ENCODE measurements at regions not wholly inside any gene's neighbourhood (a gene's known extent, or its start where the extent isn't known, plus 50 kb on each side); places are given as distances from the start of the nearest gene placed in this dataset.

- H3K27ac Mint-ChIP-seq (ENCODE audit: unreplicated experiment): peak overlapping the region; percentile 84
- DNase-seq (ENCODE audit: low read depth): peak; percentile 93
Measured at GRCh38 chr6:40936818-40937251, 102.2 kb downstream of the UNC5CL start.

GRCh38 chr6:40933864-40934263, 105.2 kb downstream of the UNC5CL start:
- peaks cover 2% of the 10 kb centered on the region for H3K9me3 ChIP-seq (ENCODE audit: insufficient read depth, low read depth, low read length)
- no peak overlapping the region for H3K4me3 ChIP-seq (ENCODE audit: insufficient read depth, low read depth, low read length)
- H3K27me3 ChIP-seq (ENCODE audit: insufficient read depth, low read length): no peaks in the 10 kb centered on the region
- no peak overlapping the region for H3K27ac Mint-ChIP-seq (ENCODE audit: unreplicated experiment)
- peaks cover 42% of the 10 kb centered on the region for H3K4me1 ChIP-seq (ENCODE audit: insufficient read depth, low read length)
- H3K27me3 Mint-ChIP-seq (ENCODE audit: low read depth, unreplicated experiment): no peaks in the 10 kb centered on the region
- no peaks in the 10 kb centered on the region for H3K36me3 Mint-ChIP-seq (ENCODE audit: low read depth, unreplicated experiment)
- H3K9me3 Mint-ChIP-seq (ENCODE audit: unreplicated experiment): peaks cover 3% of the 10 kb centered on the region
- H3K36me3 ChIP-seq (ENCODE audit: insufficient read depth, low read length): no peaks in the 10 kb centered on the region
- no peak overlapping the region for H3K9ac ChIP-seq (ENCODE audit: low read length)
- H3K4me1 Mint-ChIP-seq (ENCODE audit: low read depth, unreplicated experiment): peaks cover 31% of the 10 kb centered on the region
- no peak for TF ChIP-seq CTCF (IDR thresholded peaks at IDR 0.05; ENCODE audit: insufficient read depth, low read depth, low read length)
- no peak for TF ChIP-seq EZH2 (IDR thresholded peaks at IDR 0.05; ENCODE audit: insufficient read depth, low read length)
- no peak overlapping the region for H3K4me3 Mint-ChIP-seq (ENCODE audit: unreplicated experiment)
- no peak for DNase-seq (ENCODE audit: low read depth)
- no peaks in the 10 kb centered on the region for H4K20me1 ChIP-seq (ENCODE audit: insufficient read depth, low read length)
- no peaks in the 10 kb centered on the region for H3K79me2 ChIP-seq (ENCODE audit: insufficient read depth, low read length)
- H2AFZ ChIP-seq (ENCODE audit: low read depth, low read length): no peak overlapping the region
- FAIRE-seq: no peak
- H3K4me2 ChIP-seq (ENCODE audit: low read length): no peak overlapping the region
- no peak overlapping the region for H3K27ac ChIP-seq (ENCODE audit: low read depth, low read length)

More at GRCh38 chr6:40936818-40937251, 102.2 kb downstream of the UNC5CL start:
- H3K4me1 ChIP-seq (ENCODE audit: insufficient read depth, low read length): peaks cover 38% of the 10 kb centered on the region
- peaks cover 5% of the 10 kb centered on the region for H3K9me3 ChIP-seq (ENCODE audit: insufficient read depth, low read depth, low read length)
- H3K36me3 ChIP-seq (ENCODE audit: insufficient read depth, low read length): no peaks in the 10 kb centered on the region
- Mint-ChIP-seq H3K27me3 (ENCODE audit: low read depth, unreplicated experiment) (no peaks in the 10 kb centered on the region), H3K36me3 (ENCODE audit: low read depth, unreplicated experiment) (no peaks in the 10 kb centered on the region), H3K4me3 (ENCODE audit: unreplicated experiment) (no peak overlapping the region), H3K4me1 (ENCODE audit: low read depth, unreplicated experiment) (peaks cover 31% of the 10 kb centered on the region), H3K9me3 (ENCODE audit: unreplicated experiment) (peaks cover 3% of the 10 kb centered on the region)
- H3K79me2 ChIP-seq (ENCODE audit: insufficient read depth, low read length): no peaks in the 10 kb centered on the region
- H3K4me2 ChIP-seq (ENCODE audit: low read length): peak overlapping the region; percentile 51
- peak overlapping the region; percentile 45 for H3K9ac ChIP-seq (ENCODE audit: low read length)
- H2AFZ ChIP-seq (ENCODE audit: low read depth, low read length): peak overlapping the region; percentile 1
- H4K20me1 ChIP-seq (ENCODE audit: insufficient read depth, low read length): no peaks in the 10 kb centered on the region
- H3K27me3 ChIP-seq (ENCODE audit: insufficient read depth, low read length): no peaks in the 10 kb centered on the region
- FAIRE-seq: peak; percentile 95
- no peak overlapping the region for H3K4me3 ChIP-seq (ENCODE audit: insufficient read depth, low read depth, low read length)
- H3K27ac ChIP-seq (ENCODE audit: low read depth, low read length): peak overlapping the region; percentile 72
- TF ChIP-seq EZH2 (IDR thresholded peaks at IDR 0.05; ENCODE audit: insufficient read depth, low read length) (no peak), CTCF (IDR thresholded peaks at IDR 0.05; ENCODE audit: insufficient read depth, low read depth, low read length) (no peak)

GRCh38 chr6:40932953-40933352, 106.1 kb downstream of the UNC5CL start:
- peaks cover 3% of the 10 kb centered on the region for H3K9me3 Mint-ChIP-seq (ENCODE audit: unreplicated experiment)
- no peak overlapping the region for H3K27ac Mint-ChIP-seq (ENCODE audit: unreplicated experiment)
- H3K4me3 Mint-ChIP-seq (ENCODE audit: unreplicated experiment): no peak overlapping the region
- H3K36me3 Mint-ChIP-seq (ENCODE audit: low read depth, unreplicated experiment): no peaks in the 10 kb centered on the region
- Histone ChIP-seq H4K20me1 (ENCODE audit: insufficient read depth, low read length) (no peaks in the 10 kb centered on the region), H3K36me3 (ENCODE audit: insufficient read depth, low read length) (no peaks in the 10 kb centered on the region), H2AFZ (ENCODE audit: low read depth, low read length) (no peak overlapping the region), H3K27ac (ENCODE audit: low read depth, low read length) (no peak overlapping the region), H3K4me1 (ENCODE audit: insufficient read depth, low read length) (peaks cover 42% of the 10 kb centered on the region), H3K9ac (ENCODE audit: low read length) (no peak overlapping the region), H3K79me2 (ENCODE audit: insufficient read depth, low read length) (no peaks in the 10 kb centered on the region), H3K4me2 (ENCODE audit: low read length) (no peak overlapping the region), H3K4me3 (ENCODE audit: insufficient read depth, low read depth, low read length) (no peak overlapping the region), H3K9me3 (ENCODE audit: insufficient read depth, low read depth, low read length) (peaks cover 2% of the 10 kb centered on the region), H3K27me3 (ENCODE audit: insufficient read depth, low read length) (no peaks in the 10 kb centered on the region)
- FAIRE-seq (no peak), DNase-seq (ENCODE audit: low read depth) (no peak)
- no peak for TF ChIP-seq EZH2 (IDR thresholded peaks at IDR 0.05; ENCODE audit: insufficient read depth, low read length)
- TF ChIP-seq CTCF (IDR thresholded peaks at IDR 0.05; ENCODE audit: insufficient read depth, low read depth, low read length): no peak
- H3K4me1 Mint-ChIP-seq (ENCODE audit: low read depth, unreplicated experiment): peaks cover 31% of the 10 kb centered on the region
- no peaks in the 10 kb centered on the region for H3K27me3 Mint-ChIP-seq (ENCODE audit: low read depth, unreplicated experiment)

All from astrocyte (in vitro differentiated cells and primary cell).